ENCODE measurements at regions not wholly inside any gene's neighbourhood (a gene's known extent, or its start where the extent isn't known, plus 50 kb on each side); places are given as distances from the start of the nearest gene placed in this dataset.

GRCh38 chr12:90858252-90858651 lies 96.7 kb downstream of the CCER1 start:
- Histone ChIP-seq H3K4me1 (no peaks in the 10 kb centered on the region), H3K27me3 (no peaks in the 10 kb centered on the region), H3K36me3 (no peaks in the 10 kb centered on the region), H3K9me3 (no peaks in the 10 kb centered on the region), H3K4me3 (no peak overlapping the region), H3K27ac (no peak overlapping the region)
- DNase-seq = no peak
- TF ChIP-seq CTCF (IDR thresholded peaks at IDR 0.05) (no peak), POLR2A (IDR thresholded peaks at IDR 0.05) (no peak)

DNA sequence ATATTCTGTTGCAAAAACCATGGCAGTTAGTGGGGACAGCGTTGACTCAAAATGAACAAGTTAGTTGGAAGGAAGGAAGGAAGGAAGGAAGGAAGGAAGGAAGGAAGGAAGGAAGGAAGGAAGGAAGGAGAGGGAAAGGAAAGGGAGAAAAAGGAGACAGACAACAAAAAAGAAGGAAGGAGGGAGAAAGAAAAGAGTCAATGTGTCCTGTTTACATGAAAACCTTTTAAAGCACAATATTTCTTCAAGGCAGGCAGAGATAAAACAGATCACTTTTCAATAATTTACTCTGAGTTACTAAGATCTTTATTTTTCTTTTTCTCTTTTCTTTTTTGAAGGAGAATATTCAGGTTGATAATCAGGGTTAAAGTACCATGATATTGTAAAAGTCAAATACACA lies 99.4 kb downstream of the CCER1 start:
- no peaks in the 10 kb centered on the region for H3K27me3 ChIP-seq
- H3K9me3 ChIP-seq = no peaks in the 10 kb centered on the region
- no peaks in the 10 kb centered on the region for H3K36me3 ChIP-seq
- H3K4me3 ChIP-seq = no peak overlapping the region
- TF ChIP-seq CTCF (IDR thresholded peaks at IDR 0.05) (no peak), POLR2A (IDR thresholded peaks at IDR 0.05) (no peak)
- no peak overlapping the region for H3K27ac ChIP-seq
- no peak for DNase-seq
- no peaks in the 10 kb centered on the region for H3K4me1 ChIP-seq

GRCh38 chr12:90854136-90854689 lies 100.8 kb downstream of the CCER1 start:
- no peaks in the 10 kb centered on the region for H3K4me1 ChIP-seq
- H3K9me3 ChIP-seq = no peaks in the 10 kb centered on the region
- TF ChIP-seq POLR2A (IDR thresholded peaks at IDR 0.05) (no peak), CTCF (IDR thresholded peaks at IDR 0.05) (peak in 5 of 6 experiments; percentile 20 to 61 (median 55))
- H3K27me3 ChIP-seq = no peaks in the 10 kb centered on the region
- no peak overlapping the region for H3K27ac ChIP-seq
- H3K4me3 ChIP-seq = no peak overlapping the region
- H3K36me3 ChIP-seq = no peaks in the 10 kb centered on the region
- DNase-seq = no peak

DNA sequence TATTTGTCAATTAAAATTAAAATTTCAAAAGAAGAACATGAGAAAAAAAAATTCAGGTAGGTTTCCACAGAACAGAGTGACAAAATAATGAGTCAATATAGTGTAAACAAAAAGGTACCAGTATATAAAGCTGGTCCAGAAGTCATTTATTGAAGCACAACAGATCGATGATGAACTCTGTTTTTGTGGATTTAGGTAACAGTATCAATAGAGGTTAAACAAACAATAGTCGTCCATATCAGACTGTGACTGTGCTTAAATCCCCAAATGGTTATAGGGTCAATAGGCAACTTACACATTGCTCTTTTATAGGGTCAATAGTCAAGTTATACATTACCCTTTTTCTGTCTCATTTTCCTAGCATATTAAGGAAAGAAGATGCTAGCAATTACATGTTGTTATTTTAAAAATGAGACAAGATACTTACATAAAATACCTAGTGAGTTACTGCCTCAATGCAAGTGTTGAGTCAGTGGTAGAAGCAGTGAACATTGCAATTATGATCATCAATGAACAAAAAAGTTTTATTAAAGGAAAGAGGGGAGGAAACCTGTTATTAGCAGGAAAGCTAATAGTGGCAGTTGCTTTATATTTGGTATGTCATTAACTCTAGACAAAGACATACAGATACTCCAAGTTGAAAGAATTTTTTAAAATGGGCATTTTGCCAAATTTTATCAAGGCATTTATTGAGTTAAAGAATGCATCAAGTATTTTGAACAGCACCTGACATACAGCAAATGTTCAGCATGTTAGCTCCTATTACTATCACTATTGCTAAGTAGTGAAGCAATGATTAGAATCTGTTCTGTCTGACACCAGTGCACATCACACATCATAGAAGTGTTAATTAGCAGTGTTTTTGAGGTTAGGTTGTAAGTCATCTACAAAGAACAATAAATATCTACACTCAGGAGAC lies 102.9 kb downstream of the CCER1 start:
- Histone ChIP-seq H3K27ac (no peak overlapping the region), H3K9me3 (no peaks in the 10 kb centered on the region), H3K27me3 (no peaks in the 10 kb centered on the region), H3K36me3 (no peaks in the 10 kb centered on the region), H3K4me1 (no peaks in the 10 kb centered on the region), H3K4me3 (no peak overlapping the region)
- no peak for DNase-seq
- no peak for TF ChIP-seq CTCF (IDR thresholded peaks at IDR 0.05)
- no peak for TF ChIP-seq POLR2A (IDR thresholded peaks at IDR 0.05)

DNA sequence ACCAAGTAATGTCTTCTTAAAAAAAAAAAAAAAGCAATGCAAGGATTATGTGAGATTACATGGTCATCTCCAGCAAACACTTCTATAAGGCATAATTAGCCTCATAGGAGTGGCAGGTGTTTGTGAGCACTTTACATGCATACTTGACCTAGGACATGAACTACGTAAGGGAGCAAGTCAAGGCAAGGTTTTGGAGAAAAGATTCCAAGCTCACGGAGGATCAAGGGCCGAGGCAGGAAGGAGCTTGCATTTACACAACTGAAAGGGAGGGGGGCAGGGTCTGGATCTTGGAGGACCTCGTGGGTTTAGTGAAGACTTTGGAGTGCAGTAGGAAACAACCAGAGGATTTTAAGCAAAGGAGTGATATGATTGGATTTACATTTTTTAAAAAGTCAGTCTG lies 112.5 kb downstream of the CCER1 start:
- H3K27me3 ChIP-seq = no peaks in the 10 kb centered on the region
- no peaks in the 10 kb centered on the region for H3K36me3 ChIP-seq
- no peaks in the 10 kb centered on the region for H3K9me3 ChIP-seq
- TF ChIP-seq CTCF (IDR thresholded peaks at IDR 0.05) (no peak), POLR2A (IDR thresholded peaks at IDR 0.05) (no peak)
- H3K4me3 ChIP-seq = no peak overlapping the region
- DNase-seq = no peak
- H3K4me1 ChIP-seq = no peaks in the 10 kb centered on the region
- H3K27ac ChIP-seq = no peak overlapping the region
